Esophagus muscularis mucosa (tissue), 3 donors: ENCODE measurements at regions not wholly inside any gene's neighbourhood (a gene's known extent, or its start where the extent isn't known, plus 50 kb on each side); places are given as distances from the start of the nearest gene placed in this dataset.

Experiments used
- CTCF ChIP-seq, 3 experiments: fragments of 200-600 bp in 2 of 3; fragments of 450-650 bp in 1 of 3; sonication (generic) in 2 of 3; IDR thresholded peaks; one replicate each; pipeline ENCODE4 v1.5.1; 2017 to 2019; ENCODE audit warnings: antibody characterized with exemption in 3 of 3, mild to moderate bottlenecking in 2 of 3, moderate library complexity in 1 of 3
- POLR2A ChIP-seq: fragments of 450-650 bp; IDR thresholded peaks from one replicate; pipeline ENCODE4 v1.6.1; 2017; ENCODE audit warnings: antibody characterized with exemption, moderate library complexity, mild to moderate bottlenecking, low read depth
- POLR2AphosphoS5 ChIP-seq, 2 donors: sonication (generic); formaldehyde crosslinking; IDR thresholded peaks; one replicate each; pipeline ENCODE4 v1.6.1; 2017; ENCODE audit warnings: antibody characterized with exemption in 2 of 2

- TF ChIP-seq CTCF (IDR thresholded peaks at IDR 0.05) (no peak), POLR2A (no peak), POLR2AphosphoS5 (IDR thresholded peaks at IDR 0.05) (no peak)
Observed at GRCh38 chr2:194591192-194591591, 1065.8 kb upstream of the SLC39A10 start.
